A549 (cell line): ENCODE measurements at regions not wholly inside any gene's neighbourhood (a gene's known extent, or its start where the extent isn't known, plus 50 kb on each side); places are given as distances from the start of the nearest gene placed in this dataset.
"Not testable (repeated sequence)": the region's sequence is repeated elsewhere in the genome, so short reads cannot be mapped to it uniquely, and the experiment has no call there.

Source experiments
- ATAC-seq, 2 experiments: fragments of 200-7000 bp in 1 of 2; fragments of >200 bp in 1 of 2; cut with Nextera tagmentation in 1 of 2; cut with Tn5 transposase in 1 of 2; 3 replicates each; pipeline versions ENCODE4 v1.8.0 to v1.9.1; 2018 to 2020; ENCODE audit warnings: mild to moderate bottlenecking in 1 of 2, moderate library complexity in 1 of 2
- CTCF ChIA-PET: fragments of 300-600 bp; sonication (Branson Sonifier 250); formaldehyde crosslinking; extraction: SDS; loops from one replicate; lab custom pipeline; 2021; ENCODE audit warnings: antibody characterized with exemption, inconsistent platforms; lab: Yijun Ruan, JAX
- POLR2A ChIA-PET: fragments of 350-600 bp; formaldehyde crosslinking; extraction: SDS; loops from one replicate; lab custom pipeline; 2021; ENCODE audit warnings: antibody characterized with exemption, inconsistent platforms; lab: Yijun Ruan, JAX
- DNase-seq, 2 experiments: peaks; one replicate each; pipeline versions ENCODE4 v3.0.0 to v3.0.0-alpha.2; 2011 to 2016; ENCODE audit warnings: low read depth in 1 of 2, low spot score in 1 of 2
- FAIRE-seq: peaks from 2 replicates; lab custom pipeline; 2011; peaks lifted over from hg19 to GRCh38; lab: Jason Lieb, UNC
- H3K27ac ChIP-seq, 2 experiments: fragments of >200 bp; sonication (Bioruptor Twin); formaldehyde crosslinking; 3 replicates each; pipeline ENCODE4 v1.5.1; 2016 to 2017
- H3K4me1 ChIP-seq: fragments of >200 bp; sonication (Bioruptor Twin); formaldehyde crosslinking; 3 replicates; pipeline ENCODE4 v1.6.1; 2016
- H3K4me2 ChIP-seq: fragments of >200 bp; sonication (Bioruptor Twin); formaldehyde crosslinking; 3 replicates; pipeline ENCODE4 v1.6.1; 2016
- H3K4me3 ChIP-seq: fragments of >200 bp; sonication (Bioruptor Twin); formaldehyde crosslinking; 3 replicates; pipeline ENCODE4 v1.5.1; 2016
- H3K9me3 ChIP-seq: fragments of >200 bp; sonication (Bioruptor Twin); formaldehyde crosslinking; 3 replicates; pipeline ENCODE4 v1.6.1; 2016
- CHD2 ChIP-seq: fragments of 150-350 bp; IDR thresholded peaks from 2 replicates; pipeline ENCODE4 v1.6.1; 2014; ENCODE audit warnings: low read length; ENCODE audit not compliant: partially characterized antibody
- CTCF ChIP-seq: fragments of >200 bp; sonication (Bioruptor Twin); formaldehyde crosslinking; IDR thresholded peaks from 3 replicates; pipeline ENCODE4 v1.5.1; 2016
- ELK1 ChIP-seq: fragments of 150-350 bp; IDR thresholded peaks from 2 replicates; pipeline ENCODE4 v1.6.1; 2014; ENCODE audit warnings: low read depth, mild to moderate bottlenecking, low read length
- FOSL2 ChIP-seq, 2 experiments: fragments of 450-650 bp in 1 of 2; fragments of >200 bp in 1 of 2; sonication (Bioruptor Twin) in 1 of 2; formaldehyde crosslinking; IDR thresholded peaks; 2 replicates each; pipeline versions ENCODE4 v1.5.0 to v1.6.1; 2016 to 2020; ENCODE audit warnings: mild to moderate bottlenecking in 1 of 2, moderate library complexity in 1 of 2
- HES2 ChIP-seq: fragments of >200 bp; sonication (Bioruptor Twin); formaldehyde crosslinking; IDR thresholded peaks from 2 replicates; pipeline ENCODE4 v1.6.1; 2016
- KDM5A ChIP-seq: fragments of 200-600 bp; sonication (generic); IDR thresholded peaks from 2 replicates; pipeline ENCODE4 v1.6.1; 2016; ENCODE audit warnings: antibody characterized with exemption, mild to moderate bottlenecking
- MAFK ChIP-seq: fragments of 450-650 bp; IDR thresholded peaks from 2 replicates; pipeline ENCODE4 v1.6.1; 2014; ENCODE audit not compliant: partially characterized antibody
- MYC ChIP-seq: IDR thresholded peaks from 2 replicates; pipeline ENCODE4 v1.6.1; 2012; ENCODE audit warnings: mild to moderate bottlenecking, inconsistent platforms, low read length, improper control_type of control experiment, borderline replicate concordance
- NPAS2 ChIP-seq: fragments of 250-450 bp; sonication (Bioruptor Pico); IDR thresholded peaks from 2 replicates; pipeline ENCODE4 v1.8.0; 2022; ENCODE audit warnings: mild to moderate bottlenecking, moderate library complexity, borderline replicate concordance
- POLR2A ChIP-seq: IDR thresholded peaks from 2 replicates; pipeline ENCODE4 v1.6.1; 2012; ENCODE audit warnings: mild to moderate bottlenecking, low read length
- RAD21 ChIP-seq, 2 experiments: fragments of >200 bp in 1 of 2; sonication (Bioruptor Twin) in 1 of 2; formaldehyde crosslinking in 1 of 2; IDR thresholded peaks in 1 of 2; conservative IDR thresholded peaks in 1 of 2; 2 replicates in 1 of 2; 3 replicates in 1 of 2; pipeline ENCODE4 v1.6.1; 2012 to 2018; ENCODE audit warnings: inconsistent platforms in 1 of 2
- RCOR1 ChIP-seq: fragments of 150-350 bp; IDR thresholded peaks from 2 replicates; pipeline ENCODE4 v1.6.1; 2014; ENCODE audit warnings: antibody characterized with exemption, low read length, low read depth
- RFX5 ChIP-seq: fragments of 450-650 bp; IDR thresholded peaks from 2 replicates; pipeline ENCODE4 v1.7.1; 2014; ENCODE audit warnings: antibody characterized with exemption, mild to moderate bottlenecking, moderate library complexity
- TFCP2L1 ChIP-seq: fragments of 250-450 bp; sonication (Bioruptor Pico); IDR thresholded peaks from 2 replicates; pipeline ENCODE4 v1.5.0; 2021; ENCODE audit warnings: mild to moderate bottlenecking
- ZC3H11A ChIP-seq: fragments of 450-650 bp; IDR thresholded peaks from 2 replicates; pipeline ENCODE4 v1.6.1; 2014; ENCODE audit warnings: antibody characterized with exemption, mild to moderate bottlenecking
- ZFP36 ChIP-seq: fragments of 450-650 bp; IDR thresholded peaks from 2 replicates; pipeline ENCODE4 v1.6.1; 2014; ENCODE audit warnings: borderline replicate concordance; ENCODE audit not compliant: partially characterized antibody
- WGBS: methylation state at CpG from one replicate; pipeline ENCODE4 v1.1.6; 2017; ENCODE audit errors: missing lambda C conversion rate; 5-methylcytosine and 5-hydroxymethylcytosine counted together

- TF ChIP-seq TFCP2L1 (CRISPR knock-in tag) = no peak
- TF ChIP-seq HES2 = no peak
- TF ChIP-seq KDM5A = no peak
- TF ChIP-seq RCOR1 = no peak
- TF ChIP-seq CTCF = no peak
- TF ChIP-seq NPAS2 (CRISPR knock-in tag) = no peak
- TF ChIP-seq RFX5 = no peak
- TF ChIP-seq ELK1 = no peak
- no peak for TF ChIP-seq CHD2
- TF ChIP-seq FOSL2 (IDR thresholded peaks at IDR 0.05) = no peak
- no peak for TF ChIP-seq FOSL2 (CRISPR knock-in tag; IDR thresholded peaks at IDR 0.05)
- no peak for TF ChIP-seq RAD21 (conservative IDR thresholded peaks at IDR 0.05 in 1 of 2, IDR thresholded peaks at IDR 0.05 in 1 of 2)
- CTCF ChIA-PET = no interaction called here
- FAIRE-seq = no peak
Measured at GRCh38 chr2:163970058-163970813, 234.4 kb upstream of the FIGN start.

GRCh38 chr2:163964278-163964677, 228.5 kb upstream of the FIGN start:
- H3K27ac ChIP-seq, H3K4me3 ChIP-seq, POLR2A ChIA-PET, H3K9me3 ChIP-seq, H3K4me2 ChIP-seq, DNase-seq, CTCF ChIA-PET, FAIRE-seq, H3K4me1 ChIP-seq, ATAC-seq: not testable (repeated sequence)
- 70% methylated on average over 6 of the region's 6 CpGs for WGBS
- peak; percentile 80 for TF ChIP-seq MAFK

More at GRCh38 chr2:163970058-163970813, 234.4 kb upstream of the FIGN start:
- Histone ChIP-seq H3K9me3 (no peaks in the 10 kb centered on the region), H3K4me1 (no peaks in the 10 kb centered on the region), H3K27ac (no peak overlapping the region), H3K4me3 (no peak overlapping the region), H3K4me2 (no peak overlapping the region)
- DNase-seq (no peak), ATAC-seq (no peak)
- WGBS = 85% methylated on average over 4 of the region's 4 CpGs
- POLR2A ChIA-PET = no interaction called here

GRCh38 chr2:163953390-163953907, 217.6 kb upstream of the FIGN start:
- Histone ChIP-seq H3K4me1 (no peaks in the 10 kb centered on the region), H3K9me3 (peaks cover 5% of the 10 kb centered on the region; the same call in 1 of the 3 replicates), H3K27ac (no peak overlapping the region), H3K4me3 (no peak overlapping the region), H3K4me2 (no peak overlapping the region)
- ATAC-seq (no peak), FAIRE-seq (no peak), DNase-seq (peak in 1 of 2 experiments; percentile 6)
- TF ChIP-seq ZFP36 = peak; percentile 74
- no peak for TF ChIP-seq MYC
- ChIA-PET CTCF (no interaction called here), POLR2A (no interaction called here)
- WGBS = 87% methylated on average over 5 of the region's 5 CpGs

GRCh38 chr2:163951312-163951711, 215.5 kb upstream of the FIGN start:
- CTCF ChIA-PET = no interaction called here
- ATAC-seq (no peak), DNase-seq (no peak), FAIRE-seq (no peak)
- TF ChIP-seq ZC3H11A = peak; percentile 78
- no peak for TF ChIP-seq POLR2A
- H3K4me3 ChIP-seq = no peak overlapping the region
- no peak overlapping the region for H3K4me2 ChIP-seq
- peaks cover 5% of the 10 kb centered on the region; the same call in 1 of the 3 replicates for H3K9me3 ChIP-seq
- no peak overlapping the region for H3K27ac ChIP-seq
- POLR2A ChIA-PET = no interaction called here
- H3K4me1 ChIP-seq = no peaks in the 10 kb centered on the region
